ENCODE measurements at regions not wholly inside any gene's neighbourhood (a gene's known extent, or its start where the extent isn't known, plus 50 kb on each side); places are given as distances from the start of the nearest gene placed in this dataset.
"Not testable (repeated sequence)": the region's sequence is repeated elsewhere in the genome, so short reads cannot be mapped to it uniquely, and the experiment has no call there.

DNA sequence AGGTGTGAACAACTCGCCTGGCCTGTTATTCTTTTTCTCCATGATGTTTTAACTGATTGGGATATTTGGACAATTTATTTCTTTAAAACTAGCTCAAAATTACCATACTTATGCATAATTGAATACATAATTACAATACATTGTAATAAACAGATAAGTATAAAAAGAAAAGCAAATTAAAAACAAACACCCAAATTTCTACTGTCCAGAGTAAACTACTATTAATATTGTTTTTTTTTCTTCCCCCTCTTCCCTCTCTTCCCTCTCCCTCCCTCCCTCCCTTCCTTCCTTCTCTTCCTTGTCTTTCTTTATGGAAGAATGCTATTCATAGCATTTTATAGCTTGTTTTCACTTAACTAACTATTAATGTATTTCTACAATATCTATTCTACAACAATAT is 117.7 kb upstream of the IVNS1ABP start:
- no peak for DNase-seq (ENCODE audit: low spot score)

DNA sequence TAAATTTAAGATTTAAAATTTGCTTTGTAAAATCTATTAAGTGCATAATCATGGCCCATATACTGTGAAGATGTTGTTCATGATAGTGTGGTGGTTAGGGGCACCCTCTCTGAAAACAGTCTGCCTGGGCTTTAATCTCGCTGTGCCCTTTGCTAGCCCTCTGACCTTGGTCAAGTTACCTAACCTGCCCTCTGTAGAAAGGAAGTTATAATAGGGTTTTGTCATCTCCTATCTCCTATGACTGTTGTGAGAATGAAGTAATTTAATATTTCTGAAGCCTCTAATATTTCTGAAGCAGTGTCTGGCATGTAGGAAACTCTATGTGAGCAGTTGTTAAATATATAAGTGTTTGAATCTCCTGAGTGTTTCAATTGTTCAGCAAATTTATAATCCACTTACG is 116.6 kb upstream of the IVNS1ABP start:
- no peak for DNase-seq (ENCODE audit: low spot score)

DNA sequence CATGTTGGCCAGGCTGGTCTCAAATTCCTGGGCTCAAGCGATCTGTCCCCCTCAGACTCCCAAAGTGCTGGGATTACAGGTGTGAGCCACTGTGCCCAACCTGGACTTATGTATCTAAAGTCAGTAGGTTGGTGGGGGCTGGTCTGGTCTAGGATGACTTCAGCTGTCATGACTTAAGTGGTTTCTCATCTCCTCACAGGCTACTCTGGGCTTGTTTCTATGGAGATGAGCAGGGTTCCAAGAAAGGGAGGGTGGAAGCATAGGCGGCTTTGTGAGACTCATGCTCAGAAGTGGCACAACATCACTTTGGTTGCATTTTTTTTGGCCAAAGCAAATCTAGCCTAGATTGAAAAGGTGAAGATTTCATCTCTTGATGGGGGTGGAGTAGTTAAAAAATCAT is 115.9 kb upstream of the IVNS1ABP start:
- DNase-seq (ENCODE audit: low spot score), result no peak

DNA sequence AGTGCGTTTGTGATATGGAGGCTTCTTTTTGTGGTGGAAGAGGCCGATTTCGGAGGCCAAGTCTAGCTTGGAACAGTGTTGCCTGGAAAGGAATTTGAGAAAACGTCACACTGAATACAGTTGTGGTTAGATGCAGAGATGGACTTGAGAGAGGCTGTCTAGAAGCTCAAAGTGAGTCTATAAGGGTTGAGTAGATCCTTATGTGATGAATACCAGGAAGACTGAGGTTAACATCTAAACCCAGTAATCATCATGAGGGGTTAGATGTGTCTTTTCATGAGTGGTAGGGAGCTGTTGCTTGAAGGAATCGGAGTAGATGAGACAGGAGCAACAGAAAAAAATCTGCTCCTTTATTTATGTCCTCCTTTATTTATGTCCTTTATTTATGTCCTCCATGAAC is 114.6 kb upstream of the IVNS1ABP start:
- no peak for DNase-seq (ENCODE audit: low spot score)

DNA sequence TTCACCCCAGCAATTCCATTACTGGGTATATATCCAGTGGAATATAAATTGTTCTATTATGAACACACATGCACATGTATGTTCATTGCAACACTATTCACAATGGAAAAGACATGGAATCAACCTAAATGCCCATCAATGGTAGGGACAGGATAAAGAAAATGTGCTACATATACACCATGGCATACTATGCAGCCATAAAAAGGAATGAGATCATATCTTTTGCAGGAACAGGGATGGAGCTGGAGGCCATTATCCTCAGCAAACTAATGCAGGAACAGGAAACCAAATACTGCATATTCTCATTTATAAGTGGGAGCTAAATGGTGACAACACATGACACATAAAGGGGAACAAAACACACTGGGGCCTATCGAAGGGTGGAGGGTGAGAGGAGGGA is 112.6 kb upstream of the IVNS1ABP start:
- not testable (repeated sequence) for DNase-seq (ENCODE audit: low spot score)

DNA sequence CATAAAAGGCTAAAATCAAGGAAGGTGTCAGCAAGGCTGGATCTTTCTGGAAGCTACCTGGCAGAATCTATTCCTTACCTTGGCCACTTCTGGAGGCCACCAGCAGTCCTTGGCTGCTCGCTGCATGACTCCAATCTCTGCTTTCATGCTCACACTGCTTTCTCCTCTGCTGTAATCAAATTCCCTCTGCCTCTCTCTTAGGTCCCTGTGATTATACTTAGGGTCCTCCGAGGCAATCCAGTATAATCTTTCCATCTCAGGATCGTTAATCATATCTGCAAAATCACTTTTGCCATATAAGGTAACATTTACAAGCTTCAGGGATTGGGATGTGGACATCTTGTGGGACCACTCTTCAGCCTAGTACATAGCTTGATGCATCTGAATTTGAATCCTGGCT is 110.7 kb upstream of the IVNS1ABP start:
- DNase-seq (ENCODE audit: low spot score), result no peak

DNA sequence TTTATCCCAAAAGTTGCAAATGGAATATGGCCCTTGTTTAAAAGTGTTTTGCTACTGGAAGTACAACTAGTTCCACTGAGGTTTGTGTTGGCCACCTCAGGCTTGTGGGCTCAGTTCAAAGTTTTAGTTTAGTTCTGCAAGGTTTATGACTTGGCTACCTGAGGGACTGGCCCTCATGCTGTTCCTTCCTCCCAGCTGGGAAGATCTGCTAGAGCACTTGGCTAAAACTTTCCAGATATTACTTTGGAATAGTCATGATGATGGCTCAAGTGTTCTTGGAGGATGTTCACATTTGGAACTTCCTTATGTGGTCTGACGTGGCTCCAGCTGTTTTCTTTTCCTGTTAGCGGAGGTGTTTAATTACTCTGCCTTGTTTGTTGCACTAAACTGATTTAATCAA is 110.2 kb upstream of the IVNS1ABP start:
- DNase-seq (ENCODE audit: low spot score), result no peak

DNA sequence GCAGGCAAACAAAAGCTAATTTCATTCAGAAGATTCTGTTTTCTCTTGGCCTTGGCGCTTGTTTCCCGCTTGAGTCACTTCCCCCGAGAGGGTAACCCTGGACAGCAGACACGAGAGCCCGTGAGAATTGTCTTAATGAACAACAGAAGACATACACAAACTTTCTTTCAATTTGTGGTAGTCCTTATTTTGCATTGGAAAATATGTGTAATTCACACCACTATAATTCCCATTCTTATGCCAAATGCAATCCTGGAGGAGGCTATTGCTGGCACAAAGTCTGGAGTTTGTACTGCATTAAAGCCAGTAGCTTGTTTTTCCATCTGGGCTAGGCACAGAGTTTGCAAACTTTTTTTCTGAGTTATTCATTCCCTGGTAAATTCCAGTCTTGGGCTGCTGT is 109.8 kb upstream of the IVNS1ABP start:
- no peak for DNase-seq (ENCODE audit: low spot score)

DNA sequence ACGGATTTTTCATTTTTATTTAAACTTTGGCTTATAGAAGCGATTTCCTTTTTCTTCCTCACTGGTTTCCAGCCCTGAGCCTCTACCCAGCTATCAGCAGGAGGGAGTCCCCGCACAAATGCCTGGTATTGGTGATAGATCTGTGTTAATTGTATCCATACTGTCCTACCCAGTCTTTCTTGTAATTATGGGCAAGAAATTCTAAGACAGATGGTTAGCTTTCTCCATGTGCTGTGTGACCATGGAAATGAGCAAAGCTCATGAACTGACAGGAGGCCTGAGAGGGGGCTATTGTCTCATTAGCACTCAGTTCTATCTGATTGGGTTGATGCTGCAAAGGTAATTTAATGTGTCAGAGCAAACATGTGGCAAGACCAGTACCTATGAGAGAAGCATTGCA is 108.1 kb upstream of the IVNS1ABP start:
- no peak for DNase-seq (ENCODE audit: low spot score)

DNA sequence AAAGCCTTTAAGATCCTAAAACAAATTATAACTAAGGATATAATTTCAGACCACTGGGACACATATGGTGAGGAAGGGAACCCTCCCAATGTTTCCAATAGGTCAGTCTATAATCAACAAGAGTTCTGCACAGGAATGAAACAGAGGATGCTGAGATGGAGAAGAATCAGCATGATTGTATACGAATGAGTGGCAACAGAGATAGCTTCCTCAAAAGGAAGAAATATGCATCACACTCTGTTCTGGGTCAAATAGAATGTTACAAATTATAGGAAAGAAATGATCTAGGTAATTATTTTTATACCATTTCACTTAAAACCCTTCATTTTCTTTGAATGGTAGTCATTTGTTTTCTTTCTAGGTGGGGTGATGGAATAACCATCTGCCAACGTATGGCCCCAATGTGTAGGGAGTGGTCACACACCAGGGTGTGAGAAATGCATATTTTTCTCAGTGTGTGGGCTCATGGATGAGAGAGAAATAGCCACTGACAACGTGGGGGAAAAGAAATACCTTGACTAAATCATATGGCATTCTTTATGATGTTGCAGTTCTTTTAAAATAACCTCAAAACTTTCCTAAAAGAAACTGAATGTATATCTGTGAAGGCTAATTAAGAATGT is 104.6 kb upstream of the IVNS1ABP start:
- no peak for DNase-seq (ENCODE audit: low spot score)

DNA sequence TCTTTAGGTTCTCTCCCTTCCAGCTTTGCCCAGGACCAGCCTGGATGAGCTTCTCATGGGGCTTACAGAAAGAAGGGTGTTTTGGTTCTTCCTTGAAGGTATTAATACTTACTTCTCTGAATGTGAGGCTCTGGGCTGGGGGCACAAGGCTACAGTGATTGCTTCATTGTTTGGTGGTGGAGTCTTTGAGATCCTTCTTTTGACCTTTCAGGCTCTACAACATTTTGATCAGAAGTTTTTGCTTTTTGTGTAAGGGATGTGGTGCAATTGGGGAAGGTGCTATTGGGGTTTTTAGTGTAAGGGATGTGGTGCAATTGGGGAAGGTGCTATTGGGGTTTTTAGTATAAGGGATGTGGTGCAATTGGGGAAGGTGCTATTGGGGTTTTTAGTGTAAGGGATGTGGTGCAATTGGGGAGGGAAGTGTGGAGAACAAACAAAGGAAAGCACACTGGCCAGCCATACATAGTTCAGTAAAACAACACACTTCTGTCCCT is 103.6 kb upstream of the IVNS1ABP start:
- DNase-seq (ENCODE audit: low spot score), result no peak

DNA sequence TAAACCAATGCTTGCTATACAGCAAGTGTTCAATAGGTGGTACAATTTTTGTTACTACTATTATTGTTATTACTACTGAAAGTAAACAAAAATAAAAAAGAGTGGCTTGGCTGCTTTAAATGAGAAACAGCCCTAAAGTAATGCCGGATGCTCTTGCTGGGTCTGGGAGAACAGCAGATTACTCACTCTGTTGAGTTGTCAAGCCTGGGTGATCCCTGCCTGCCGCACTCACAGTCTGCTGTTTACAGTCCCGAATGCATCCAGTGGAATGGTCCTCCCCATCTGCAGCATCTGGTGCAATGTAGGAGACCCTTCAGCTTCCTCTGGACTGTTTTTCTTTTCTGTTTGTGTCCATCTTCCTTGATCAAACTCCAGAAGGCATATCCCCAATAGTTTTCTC is 102.7 kb upstream of the IVNS1ABP start:
- no peak for DNase-seq (ENCODE audit: low spot score)

DNA sequence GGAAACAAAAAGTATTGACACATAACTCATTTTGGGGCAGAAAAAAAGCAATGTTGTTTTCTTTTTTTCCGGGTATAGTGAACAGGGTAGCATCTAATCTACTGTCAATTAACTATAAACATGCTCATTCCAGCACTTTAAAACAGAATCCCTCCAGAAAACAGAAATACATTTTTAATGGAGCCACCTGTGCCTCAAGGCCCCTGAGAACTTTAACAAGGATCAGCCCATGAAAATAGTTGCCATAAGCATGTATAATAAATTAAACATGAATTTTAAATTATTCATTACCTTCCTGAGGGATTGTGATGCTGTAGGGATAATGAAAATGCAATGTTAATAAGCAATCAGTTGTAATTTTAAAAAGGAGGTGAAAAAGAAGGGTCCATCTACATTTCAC is 101.4 kb upstream of the IVNS1ABP start:
- DNase-seq (ENCODE audit: low spot score), result no peak

DNA sequence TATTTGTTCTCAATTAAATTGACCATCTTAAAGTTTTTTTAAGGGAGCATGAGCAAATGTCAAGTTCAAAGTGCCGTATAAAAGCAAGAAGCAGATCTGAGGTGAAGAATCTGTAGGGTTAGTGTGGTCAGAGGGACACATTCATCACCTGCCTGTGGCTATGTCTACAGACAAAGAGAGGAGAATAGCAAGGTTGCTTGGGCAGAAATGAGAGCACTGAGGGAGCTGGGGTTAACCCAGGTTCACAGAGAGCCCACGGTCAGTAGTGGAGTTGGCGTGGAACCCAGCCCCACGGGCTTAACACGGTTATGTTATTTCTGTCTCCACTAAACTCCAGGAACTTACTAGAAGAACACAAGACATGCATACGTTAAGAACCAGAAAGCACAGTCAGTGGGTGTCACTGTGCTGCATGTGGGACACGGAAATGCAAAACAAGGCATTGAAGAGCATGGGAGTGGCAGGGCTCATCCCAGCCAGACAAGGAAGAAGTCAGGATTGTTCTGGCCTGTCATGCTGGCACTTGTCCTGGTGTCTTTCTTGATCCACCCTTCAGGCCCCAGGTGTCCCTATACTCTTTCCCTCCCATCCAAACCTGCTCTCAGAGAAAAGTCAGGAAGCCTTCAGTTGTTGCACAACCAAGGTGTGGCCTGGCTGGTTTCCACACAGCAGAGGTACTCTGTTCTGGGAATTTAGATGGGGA is 95.5 kb upstream of the IVNS1ABP start:
- DNase-seq (ENCODE audit: low spot score), result no peak

DNA sequence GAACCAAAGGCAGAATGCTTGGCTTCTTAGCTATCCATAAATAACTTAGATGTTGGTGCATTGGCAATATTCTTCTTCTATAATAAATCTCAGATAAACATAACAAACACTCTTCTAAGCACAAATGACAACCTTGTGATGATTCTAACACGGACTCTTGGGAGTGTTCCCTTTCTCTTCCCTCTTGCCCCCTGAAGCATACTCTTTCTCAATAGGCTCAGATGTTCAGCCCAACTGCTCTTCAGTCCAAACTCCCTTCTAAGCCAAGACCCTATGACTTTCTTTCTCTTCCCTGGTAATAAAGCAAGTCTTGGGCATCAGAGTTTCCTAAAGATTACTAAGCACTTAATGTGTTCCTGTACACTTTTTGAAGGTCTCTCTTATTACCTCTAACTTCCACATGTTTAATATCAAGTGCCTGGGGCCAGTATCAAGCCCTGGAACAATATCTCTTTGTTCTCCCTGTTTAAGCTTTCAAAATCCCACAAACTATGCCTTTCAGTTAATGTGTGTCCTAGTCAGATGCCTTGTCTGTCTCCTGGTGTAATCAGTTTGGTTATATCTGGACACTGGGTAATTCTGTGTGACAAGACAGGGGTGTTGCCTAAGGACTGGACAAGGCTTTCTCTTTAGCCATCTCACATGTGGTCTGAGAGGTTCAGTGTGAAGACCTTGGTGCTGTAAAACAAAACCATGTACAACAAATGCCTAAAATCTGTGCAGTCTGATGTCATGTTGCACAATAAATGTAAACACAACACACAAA is 92.9 kb upstream of the IVNS1ABP start:
- no peak for DNase-seq (ENCODE audit: low spot score)

DNA sequence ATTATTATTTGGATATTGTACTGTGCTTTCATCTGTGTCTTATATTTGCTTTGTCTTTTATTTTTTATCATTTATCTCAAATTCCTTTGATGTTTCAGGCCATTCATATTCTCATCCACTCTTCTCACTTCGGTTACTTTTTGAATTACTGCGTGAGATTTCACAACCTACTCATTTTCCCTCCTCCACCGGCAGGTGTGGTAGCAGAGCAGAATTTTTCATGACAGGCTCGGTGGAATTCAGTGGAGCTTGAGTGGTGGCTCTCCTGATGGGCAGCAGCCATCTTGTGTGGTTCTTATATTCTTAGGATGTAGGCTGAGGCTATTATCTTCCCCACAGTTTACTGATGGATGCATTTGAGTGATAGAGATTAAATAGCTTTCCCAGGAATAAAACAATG is 92.3 kb upstream of the IVNS1ABP start:
- DNase-seq (ENCODE audit: low spot score), result peak; percentile 5

DNA sequence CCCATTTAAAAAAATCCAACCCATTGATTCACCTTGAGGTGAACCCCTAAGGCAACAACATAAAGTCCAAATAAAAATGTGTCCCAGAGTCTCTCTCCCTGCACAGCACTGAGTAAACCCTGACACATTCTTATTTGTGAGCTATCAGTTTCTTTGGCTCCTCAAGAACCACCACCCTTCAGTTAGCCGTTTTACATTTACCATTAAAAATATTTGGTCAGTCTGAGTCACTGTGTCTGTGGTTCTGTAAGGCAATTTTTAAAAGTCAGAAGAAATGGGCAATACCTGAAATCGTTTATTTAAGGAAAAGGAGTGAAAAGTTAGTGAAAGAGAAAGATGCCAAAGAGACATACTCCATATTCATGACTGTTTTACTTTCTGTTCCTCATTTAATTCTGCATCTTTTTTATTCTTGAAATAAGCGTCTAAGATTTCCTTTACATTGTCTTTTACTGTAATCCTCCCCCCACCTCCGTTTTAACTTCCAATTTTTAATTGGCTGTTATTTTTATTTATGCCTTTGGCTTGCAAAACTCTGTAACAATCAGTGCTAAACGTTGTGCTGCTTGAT is 91.7 kb upstream of the IVNS1ABP start:
- peak; percentile 18 for DNase-seq (ENCODE audit: low spot score)

DNA sequence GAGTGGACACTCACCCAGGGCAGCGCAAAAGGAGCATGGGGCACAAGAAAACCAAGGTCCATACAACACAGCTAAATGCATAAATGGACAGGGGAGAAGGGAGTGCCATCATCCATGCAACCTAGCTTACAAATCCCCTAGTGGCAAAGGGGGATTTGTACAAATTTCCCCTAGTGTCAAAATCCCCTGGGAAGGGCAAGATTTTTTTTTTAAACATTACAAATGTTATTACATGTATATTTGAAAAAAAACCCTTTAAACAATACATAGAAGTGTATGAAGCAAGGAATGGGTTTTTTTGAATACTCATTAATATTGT is 89.6 kb upstream of the IVNS1ABP start:
- no peak for DNase-seq (ENCODE audit: low spot score)

DNA sequence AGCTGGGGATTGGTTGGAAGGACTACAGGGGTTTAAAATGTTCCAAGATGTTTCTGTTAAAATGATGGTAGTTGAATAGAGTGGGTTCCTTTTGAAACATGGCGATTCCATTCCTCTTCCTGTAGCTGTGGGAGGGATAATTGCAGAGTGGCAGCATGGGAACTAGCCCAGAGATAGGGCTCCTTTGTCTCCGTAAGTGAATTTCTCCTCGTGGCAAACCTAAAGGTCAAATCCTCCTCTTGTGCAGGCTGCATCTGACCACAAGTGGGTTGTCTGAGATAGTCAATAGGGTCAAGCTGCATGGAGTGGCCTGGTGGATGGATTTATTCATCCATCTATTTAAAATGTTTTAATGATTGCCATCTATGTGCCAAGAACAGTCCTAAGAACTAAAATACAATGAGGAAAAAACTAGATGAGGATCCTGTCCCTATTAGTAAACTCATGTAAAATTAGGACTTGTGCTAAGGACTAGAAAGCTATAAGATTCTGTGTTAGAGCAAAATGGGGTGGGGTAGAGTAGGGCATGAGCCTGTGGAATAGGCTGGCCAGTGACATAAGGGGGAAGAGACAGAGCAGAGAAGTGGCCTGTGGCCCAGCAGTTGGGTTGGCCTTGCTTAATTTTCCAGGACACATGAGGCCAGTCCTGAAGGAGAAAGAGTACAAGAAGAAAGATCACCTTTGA is 89.1 kb upstream of the IVNS1ABP start:
- DNase-seq (ENCODE audit: low spot score), result no peak

DNA sequence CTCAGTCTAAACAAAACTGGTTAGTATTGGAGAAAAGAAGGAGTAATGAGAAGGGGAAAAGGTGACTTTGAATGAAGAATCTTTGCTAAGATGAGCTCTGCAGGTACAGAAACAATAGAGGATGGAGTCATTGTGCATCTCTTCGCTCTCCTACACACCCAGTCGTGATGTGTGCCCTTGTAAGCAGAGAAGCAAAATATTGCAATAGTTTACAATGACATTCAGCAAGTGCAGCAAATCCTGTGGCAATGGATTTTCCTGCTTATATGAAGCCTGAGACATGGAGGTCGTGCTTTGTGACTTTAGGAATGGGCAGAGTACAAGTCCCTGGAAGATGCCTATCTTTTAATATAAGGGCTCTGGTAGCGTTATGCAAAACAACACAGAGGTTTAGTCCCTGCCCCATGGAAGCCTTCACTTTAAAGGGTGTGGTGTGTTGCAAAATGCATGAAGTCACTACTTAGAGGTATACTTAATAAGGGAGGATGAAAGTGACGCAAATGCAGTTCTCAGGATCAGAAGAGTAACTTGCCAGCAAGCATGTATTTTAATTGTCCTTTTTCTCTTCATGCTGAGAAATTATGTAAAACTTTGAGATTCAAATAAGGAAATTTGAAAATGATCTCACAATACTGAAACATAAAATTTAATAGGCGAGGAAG is 88.0 kb upstream of the IVNS1ABP start:
- no peak for DNase-seq (ENCODE audit: low spot score)

DNA sequence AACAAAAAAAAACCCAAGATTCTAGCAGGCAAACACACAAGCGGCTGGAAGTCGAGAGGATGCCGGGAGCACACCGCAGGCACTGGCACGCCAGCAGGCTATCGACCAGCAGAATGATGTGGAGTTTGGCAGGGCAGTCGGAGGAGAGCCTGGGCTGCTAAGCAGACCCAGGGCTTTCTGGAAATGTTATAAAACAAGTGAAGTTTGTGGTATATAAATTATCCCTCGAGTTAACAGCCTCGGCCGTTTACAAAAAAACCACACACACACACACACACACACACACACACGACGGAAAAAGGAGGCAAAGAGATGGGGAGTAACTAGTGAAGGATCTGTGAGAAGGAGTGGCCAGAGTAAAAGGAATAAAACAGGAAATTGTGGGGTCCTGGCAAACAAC is 87.2 kb upstream of the IVNS1ABP start:
- no peak for DNase-seq (ENCODE audit: low spot score)

DNA sequence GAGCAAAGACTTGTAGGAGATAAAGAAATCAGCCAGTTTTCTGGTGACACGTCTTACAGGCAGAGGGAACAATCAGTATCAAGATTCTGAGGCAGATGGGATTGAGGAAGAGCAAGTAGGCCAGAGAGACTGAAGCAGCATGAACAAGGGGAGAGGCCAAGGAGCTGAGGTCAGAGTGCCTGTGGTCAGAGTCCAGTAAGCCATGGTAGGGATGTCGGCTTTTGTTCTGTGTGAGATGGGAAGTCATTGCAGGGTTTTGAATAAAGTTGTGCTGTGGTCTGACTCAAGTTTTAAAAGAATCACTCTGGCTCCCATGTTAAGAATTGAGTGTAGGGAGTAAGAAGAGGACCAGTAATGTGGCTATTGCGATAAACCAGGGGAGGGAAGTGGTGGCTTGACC is 85.9 kb upstream of the IVNS1ABP start:
- no peak for DNase-seq (ENCODE audit: low spot score)
